ENCODE measurements at regions not wholly inside any gene's neighbourhood (a gene's known extent, or its start where the extent isn't known, plus 50 kb on each side); places are given as distances from the start of the nearest gene placed in this dataset.

DNA sequence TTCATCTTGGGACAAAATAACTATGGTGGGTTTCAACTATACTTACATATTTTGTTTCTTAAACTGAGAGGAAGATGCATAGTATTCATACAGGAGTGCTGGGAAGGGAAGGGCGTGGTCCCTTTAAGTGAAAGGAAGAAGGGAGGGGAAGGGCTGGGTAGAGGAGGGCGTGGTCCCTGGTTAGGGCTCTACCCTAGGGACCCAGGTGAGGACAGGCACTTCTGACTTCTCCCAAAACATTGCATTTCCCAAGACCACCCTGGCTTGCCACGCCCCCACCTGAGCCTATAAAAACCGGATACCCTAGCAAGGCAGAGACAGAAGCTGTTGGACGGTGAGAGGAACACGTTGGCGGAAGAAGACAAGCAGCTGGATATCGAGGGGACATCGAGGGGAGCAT is 157.6 kb upstream of the PLXNA4 start:
- in situ Hi-C loops (cut with HindIII; ENCODE audit: low sequenced_read_pairs), result no loop called here
- no peak for DNase-seq (ENCODE audit: low spot score)

GRCh38 chr7:132732321-132732865 is 156.1 kb upstream of the PLXNA4 start:
- in situ Hi-C loops (cut with HindIII; ENCODE audit: low sequenced_read_pairs), result no loop called here
- no peak for DNase-seq (ENCODE audit: low spot score)

GRCh38 chr7:132730105-132730504 is 153.8 kb upstream of the PLXNA4 start:
- no peak for DNase-seq (ENCODE audit: low spot score)
- in situ Hi-C loops (cut with HindIII; ENCODE audit: low sequenced_read_pairs), result no loop called here

- DNase-seq (ENCODE audit: low spot score), result no peak
- in situ Hi-C loops (cut with HindIII; ENCODE audit: low sequenced_read_pairs), result no loop called here
Measured at GRCh38 chr7:132723506-132724081, 147.3 kb upstream of the PLXNA4 start.

- DNase-seq (ENCODE audit: low spot score), result no peak
- in situ Hi-C loops (cut with HindIII; ENCODE audit: low sequenced_read_pairs), result no loop called here
Measured at GRCh38 chr7:132720835-132721234, 144.6 kb upstream of the PLXNA4 start.

DNA sequence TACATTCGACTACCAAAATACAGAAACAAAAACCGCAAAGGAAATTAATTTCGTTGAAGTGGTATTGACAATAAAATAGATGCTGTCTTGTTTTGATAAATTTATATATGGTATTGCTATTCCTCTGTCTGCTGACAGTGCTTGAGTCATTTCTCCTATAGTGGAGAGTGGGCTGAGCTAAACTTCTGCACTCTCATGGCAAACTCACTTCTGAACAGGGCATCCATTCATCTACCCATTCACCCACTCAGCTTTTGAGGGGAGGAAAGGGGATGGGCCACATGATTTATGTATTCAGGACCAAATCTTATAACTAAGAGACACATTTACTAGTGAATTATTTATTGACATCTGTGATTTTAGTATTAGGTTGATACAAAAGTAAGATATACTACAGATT is 137.6 kb upstream of the PLXNA4 start:
- in situ Hi-C loops (cut with HindIII; ENCODE audit: low sequenced_read_pairs), result no loop called here
- DNase-seq (ENCODE audit: low spot score), result no peak

DNA sequence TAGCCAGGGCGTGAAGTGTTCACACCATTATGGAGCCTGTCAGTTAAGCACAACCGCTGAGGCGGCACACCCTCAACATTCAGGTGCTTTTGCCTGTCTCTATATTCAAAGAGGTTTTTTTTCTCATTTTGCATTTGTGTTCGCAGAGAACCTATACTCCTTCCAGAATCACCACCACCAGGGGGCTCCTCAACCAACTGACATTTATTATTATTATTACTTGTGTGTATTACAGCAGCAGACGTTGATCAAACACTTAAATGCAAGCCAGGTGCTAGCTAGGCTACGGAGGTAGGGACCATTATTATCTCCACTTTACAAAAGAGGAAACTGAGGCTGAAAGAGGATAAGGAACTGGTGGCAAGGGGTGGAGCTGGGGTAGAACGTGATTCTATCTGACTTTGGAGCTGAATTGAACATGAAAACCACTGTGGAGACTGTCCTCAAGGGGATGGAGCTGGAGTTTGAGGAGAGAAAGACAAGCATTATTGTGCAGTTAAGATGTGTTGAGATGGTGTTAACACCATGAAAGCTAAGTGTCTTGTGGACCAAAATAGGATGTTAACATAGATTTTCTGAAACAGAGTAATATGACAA is 133.8 kb upstream of the PLXNA4 start:
- DNase-seq (ENCODE audit: low spot score), result peak; percentile 2
- in situ Hi-C loops (cut with HindIII; ENCODE audit: low sequenced_read_pairs), result no loop called here

DNA sequence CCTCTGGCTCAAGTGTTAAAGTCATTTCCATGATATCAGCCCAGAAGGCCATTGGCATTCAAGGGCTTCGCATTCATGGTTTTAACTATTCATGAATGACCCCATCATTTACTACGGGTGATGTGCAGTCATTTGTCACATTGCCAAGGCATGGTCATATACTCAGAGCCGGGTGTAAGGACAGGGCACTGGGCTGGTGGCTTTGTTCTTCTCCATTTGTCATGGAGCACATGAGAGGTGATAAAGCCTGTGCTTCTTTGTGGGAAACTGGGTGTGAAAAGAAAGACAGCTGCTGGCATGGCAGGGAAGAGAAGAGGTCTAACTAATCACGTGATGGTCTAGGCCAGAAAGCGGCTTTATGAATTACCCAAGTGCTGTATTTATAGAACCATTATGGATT is 132.2 kb upstream of the PLXNA4 start:
- in situ Hi-C loops (cut with HindIII; ENCODE audit: low sequenced_read_pairs), result no loop called here
- no peak for DNase-seq (ENCODE audit: low spot score)

DNA sequence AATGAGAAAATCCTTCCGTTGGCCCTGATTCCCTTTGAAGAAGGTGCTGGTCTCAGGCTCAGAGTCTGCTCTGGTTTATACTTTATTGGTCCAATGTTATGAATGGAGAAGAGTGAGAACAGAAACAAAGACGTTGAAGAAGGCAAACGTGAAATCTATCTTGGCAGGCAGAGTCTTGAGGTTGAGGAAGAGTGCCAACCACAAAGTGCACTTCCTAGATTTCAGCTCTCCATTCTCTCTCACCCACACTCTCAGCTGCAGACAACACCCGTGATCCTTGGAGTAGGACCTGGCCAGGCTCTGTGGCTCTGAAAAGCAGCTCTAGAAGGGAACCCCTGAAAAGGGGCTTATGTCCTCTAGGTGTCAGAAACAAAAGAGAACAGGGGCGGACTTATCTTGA is 128.9 kb upstream of the PLXNA4 start:
- in situ Hi-C loops (cut with HindIII; ENCODE audit: low sequenced_read_pairs), result no loop called here

DNA sequence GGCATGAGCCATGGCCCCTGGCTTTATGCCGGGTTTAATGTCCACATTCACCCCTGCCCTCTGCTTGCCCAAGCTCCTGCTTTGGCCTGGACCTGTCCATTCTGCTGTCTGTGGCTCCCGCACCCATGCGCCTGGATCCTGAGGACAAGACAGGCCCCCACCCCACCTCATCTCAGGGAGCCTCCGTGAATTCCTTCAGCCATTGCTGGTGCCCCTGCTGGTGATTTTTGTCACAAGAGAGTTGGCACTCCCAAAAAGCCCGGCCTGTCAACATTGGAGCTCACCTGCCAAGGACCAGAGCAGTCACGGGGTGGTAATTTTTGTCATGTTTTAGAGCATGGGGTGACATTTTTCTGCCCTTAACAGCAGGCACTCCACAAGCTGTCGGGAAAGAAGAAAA is 127.5 kb upstream of the PLXNA4 start:
- in situ Hi-C loops (cut with HindIII; ENCODE audit: low sequenced_read_pairs), result no loop called here
- no peak for DNase-seq (ENCODE audit: low spot score)

More for the DNA sequence above, 128.9 kb upstream of the PLXNA4 start:
- no peak for DNase-seq (ENCODE audit: low spot score)

DNA sequence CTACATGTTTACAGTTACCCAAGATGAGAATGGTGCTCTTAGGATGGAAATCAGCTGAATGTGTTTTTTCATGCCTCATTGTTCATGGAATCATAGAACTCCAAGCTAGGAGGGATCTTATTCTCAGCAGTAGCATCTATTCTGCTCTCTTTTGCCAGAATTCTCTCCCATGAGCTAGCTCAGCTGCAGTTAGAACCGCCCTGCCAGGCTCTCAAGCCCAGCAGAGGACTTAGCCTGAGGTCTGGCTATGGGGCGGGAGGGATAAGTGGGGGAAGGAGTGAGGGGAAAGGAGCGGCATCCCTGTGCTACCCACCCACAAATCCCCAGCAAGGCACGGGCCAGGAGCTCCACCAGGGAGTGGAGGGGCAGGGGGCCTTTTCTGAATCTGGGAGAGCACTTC is 120.7 kb upstream of the PLXNA4 start:
- DNase-seq (ENCODE audit: low spot score), result no peak
- in situ Hi-C loops (cut with HindIII; ENCODE audit: low sequenced_read_pairs), result no loop called here

DNA sequence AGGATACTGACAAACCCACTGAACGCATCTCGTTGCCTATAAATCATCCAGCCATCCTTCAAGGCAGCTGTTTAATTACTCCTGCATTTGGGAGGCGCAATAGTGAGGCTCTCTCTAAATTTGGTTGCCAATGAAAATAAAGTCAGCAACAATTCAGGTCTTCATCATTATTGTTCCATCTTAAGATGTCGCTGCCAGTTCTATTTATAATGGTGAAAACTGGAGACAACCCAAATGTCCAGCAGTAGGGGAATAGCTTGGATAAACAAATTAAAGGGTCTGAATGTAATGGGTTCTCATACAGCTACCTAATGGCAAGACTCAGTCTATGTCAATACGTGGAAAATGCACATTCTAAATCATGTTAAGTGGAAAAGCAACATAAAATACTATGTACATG is 120.1 kb upstream of the PLXNA4 start:
- in situ Hi-C loops (cut with HindIII; ENCODE audit: low sequenced_read_pairs), result no loop called here

GRCh38 chr7:132691201-132691600 is 114.9 kb upstream of the PLXNA4 start:
- in situ Hi-C loops (cut with HindIII; ENCODE audit: low sequenced_read_pairs), result no loop called here
- DNase-seq (ENCODE audit: low spot score), result no peak

More for the DNA sequence above, 120.1 kb upstream of the PLXNA4 start:
- DNase-seq (ENCODE audit: low spot score), result no peak

DNA sequence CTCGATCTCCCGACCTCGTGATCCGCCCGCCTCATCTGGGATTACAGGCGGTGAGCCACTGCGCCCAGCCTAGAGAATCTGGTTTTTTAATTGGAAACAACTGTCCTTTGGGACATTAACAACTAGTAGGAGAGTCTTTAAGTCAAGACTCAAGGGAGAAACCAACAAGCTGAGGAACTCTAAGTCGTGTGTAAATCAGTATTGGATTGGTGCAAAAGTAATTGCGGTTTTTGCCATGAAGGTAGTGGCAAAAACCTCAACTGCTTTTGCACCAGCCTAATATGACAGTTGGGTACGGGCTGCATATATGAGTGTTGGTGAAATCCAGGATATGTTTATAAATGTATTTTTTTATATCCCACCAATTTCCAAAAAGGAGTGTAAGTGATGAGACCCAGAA is 113.9 kb upstream of the PLXNA4 start:
- in situ Hi-C loops (cut with HindIII; ENCODE audit: low sequenced_read_pairs), result no loop called here
- DNase-seq (ENCODE audit: low spot score), result no peak

GRCh38 chr7:132687981-132688383 is 111.7 kb upstream of the PLXNA4 start:
- in situ Hi-C loops (cut with HindIII; ENCODE audit: low sequenced_read_pairs), result no loop called here
- no peak for DNase-seq (ENCODE audit: low spot score)

DNA sequence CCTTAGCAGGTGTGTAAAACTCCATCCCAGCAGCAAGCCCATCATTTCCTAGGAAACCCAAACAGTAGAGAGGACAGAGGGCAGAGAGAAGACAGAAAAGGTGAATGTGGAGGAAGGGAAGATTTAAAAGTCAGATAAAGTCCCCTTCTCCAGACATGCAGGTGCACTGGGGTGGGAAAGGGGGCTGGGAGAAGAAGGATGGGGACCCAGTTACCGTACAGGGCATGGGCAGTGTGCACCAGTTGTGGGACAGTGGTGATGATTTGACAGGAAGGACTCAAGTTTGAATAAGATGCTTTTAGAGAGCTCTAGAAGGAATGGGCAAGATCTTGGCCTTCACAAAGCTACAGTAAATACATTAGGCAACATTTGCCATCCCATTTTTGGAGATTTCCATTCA is 110.7 kb upstream of the PLXNA4 start:
- no peak for DNase-seq (ENCODE audit: low spot score)
- in situ Hi-C loops (cut with HindIII; ENCODE audit: low sequenced_read_pairs), result no loop called here

DNA sequence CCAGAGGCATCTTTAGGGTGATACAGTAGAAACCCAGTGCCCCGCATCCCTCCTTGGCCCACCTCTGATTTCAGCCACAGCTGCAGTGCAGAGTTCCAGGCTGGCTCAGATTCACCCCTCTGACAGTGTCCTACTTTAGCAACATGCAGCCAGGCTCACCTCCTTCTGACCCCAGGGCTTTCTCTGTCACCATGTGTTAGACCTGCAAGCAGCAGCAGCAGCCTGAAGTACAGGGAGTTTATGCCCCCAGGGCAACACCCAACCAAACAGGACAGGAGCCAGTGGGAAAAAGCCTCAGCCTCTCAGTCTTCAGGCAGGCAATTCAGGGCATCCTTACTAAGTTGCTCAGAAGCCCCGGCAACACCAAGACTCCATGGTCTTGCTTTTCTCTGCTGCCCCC is 109.0 kb upstream of the PLXNA4 start:
- no peak for DNase-seq (ENCODE audit: low spot score)
- in situ Hi-C loops (cut with HindIII; ENCODE audit: low sequenced_read_pairs), result no loop called here

- DNase-seq (ENCODE audit: low spot score), result no peak
- in situ Hi-C loops (cut with HindIII; ENCODE audit: low sequenced_read_pairs), result no loop called here
Measured at GRCh38 chr7:132683896-132684690, 107.8 kb upstream of the PLXNA4 start.

DNA sequence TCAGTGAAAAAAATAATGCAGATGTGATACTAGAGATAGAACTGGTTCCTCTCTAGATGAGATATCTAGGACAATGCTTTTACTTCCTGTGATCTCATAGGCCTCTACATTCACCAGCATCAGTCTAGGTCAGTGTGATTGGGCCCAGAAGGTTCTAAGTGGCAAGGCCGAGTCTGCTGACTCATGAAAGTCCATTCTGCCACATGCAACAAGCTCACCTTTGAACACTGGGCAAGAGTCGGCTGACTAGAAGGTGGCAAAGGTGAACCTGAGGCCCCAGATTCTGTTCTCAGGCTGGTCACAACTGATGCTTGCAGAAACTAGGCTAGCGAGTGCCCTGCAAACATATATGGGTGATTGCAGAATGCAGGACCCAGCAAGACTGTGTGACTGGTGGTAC is 105.7 kb upstream of the PLXNA4 start:
- DNase-seq (ENCODE audit: low spot score), result no peak
- in situ Hi-C loops (cut with HindIII; ENCODE audit: low sequenced_read_pairs), result no loop called here

DNA sequence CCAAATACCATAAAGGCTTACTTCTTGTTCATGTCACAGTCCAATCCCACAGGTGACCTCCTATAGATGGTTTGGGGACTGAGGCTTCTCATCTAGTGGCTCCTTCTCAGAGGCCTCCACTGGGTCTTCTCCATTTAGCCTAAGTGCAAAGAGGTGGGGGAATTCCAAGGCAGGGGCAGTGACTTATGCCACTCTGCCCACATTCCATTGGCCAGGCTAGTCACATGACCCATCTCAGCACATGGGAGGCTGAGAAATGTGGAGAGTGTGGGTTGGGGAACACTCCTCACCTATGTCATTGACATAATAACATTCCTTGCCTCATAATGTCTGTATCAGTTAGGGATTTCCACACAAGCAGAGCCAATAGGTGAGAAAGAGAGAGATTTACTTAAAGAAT is 104.3 kb upstream of the PLXNA4 start:
- no peak for DNase-seq (ENCODE audit: low spot score)
- in situ Hi-C loops (cut with HindIII; ENCODE audit: low sequenced_read_pairs), result no loop called here
